GM18498 (cell line): ENCODE measurements at regions not wholly inside any gene's neighbourhood (a gene's known extent, or its start where the extent isn't known, plus 50 kb on each side); places are given as distances from the start of the nearest gene placed in this dataset.
"Not testable (repeated sequence)": the region's sequence is repeated elsewhere in the genome, so short reads cannot be mapped to it uniquely, and the experiment has no call there.

ENCODE experiments used
- ATAC-seq: cut with Tn5 transposase; IDR thresholded peaks from one replicate; pipeline ENCODE4 v1.9.1; 2021; ENCODE audit warnings: mild to moderate bottlenecking, moderate library complexity; ENCODE audit not compliant: unreplicated experiment

- ATAC-seq, result no peak
Measured at GRCh38 chr14:49250109-49250508, 336.1 kb downstream of the RPS29 start.

- no peak for ATAC-seq
Measured at GRCh38 chr14:49249022-49249421, 337.2 kb downstream of the RPS29 start.

DNA sequence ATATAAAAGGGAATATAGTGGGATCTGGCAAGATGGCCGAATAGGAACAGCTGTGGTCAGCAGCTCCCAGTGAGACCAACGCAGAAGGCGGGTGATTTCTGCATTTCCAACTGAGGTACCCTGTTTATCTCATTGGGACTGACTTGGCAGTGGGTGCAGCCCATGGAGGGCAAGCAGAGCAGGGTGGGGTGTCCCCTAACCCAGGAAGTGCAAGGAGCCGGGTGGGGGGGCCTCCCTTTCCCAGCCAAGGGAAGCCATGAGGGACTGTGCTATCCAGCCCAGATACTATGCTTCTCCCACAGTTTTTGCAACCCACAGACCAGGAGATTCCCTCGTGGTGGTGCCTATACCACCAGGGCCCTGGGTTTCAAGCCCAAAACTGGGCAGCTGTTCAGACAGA lies 342.4 kb downstream of the RPS29 start:
- not testable (repeated sequence) for ATAC-seq

DNA sequence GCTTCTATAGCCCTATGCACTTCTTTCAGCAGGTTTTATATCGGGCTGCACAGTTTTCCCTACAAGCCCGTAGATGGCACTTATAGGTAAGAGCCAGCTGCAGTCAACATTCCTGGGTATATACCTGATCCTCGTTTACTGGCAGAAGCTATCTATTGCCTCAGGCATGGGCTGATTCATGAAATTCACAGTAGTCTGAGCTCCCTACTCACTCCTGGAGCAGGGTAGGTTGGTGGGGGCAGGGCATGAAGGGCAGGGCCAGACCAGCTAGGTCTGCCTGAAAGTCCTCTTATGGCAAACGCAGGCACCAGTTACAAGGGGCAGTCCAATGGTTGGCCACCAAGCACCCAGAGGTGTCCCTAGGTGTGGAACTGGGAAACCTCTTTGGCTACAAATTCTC lies 345.8 kb downstream of the RPS29 start:
- ATAC-seq, result no peak

- no peak for ATAC-seq
Measured at GRCh38 chr14:49228552-49228951, 357.6 kb downstream of the RPS29 start.

- no peak for ATAC-seq
Measured at GRCh38 chr14:49221316-49221715, 364.9 kb downstream of the RPS29 start.

GRCh38 chr14:49220492-49220891 lies 365.7 kb downstream of the RPS29 start:
- no peak for ATAC-seq

GRCh38 chr14:49218436-49219092 lies 367.6 kb downstream of the RPS29 start:
- no peak for ATAC-seq

- ATAC-seq, result no peak
Measured at GRCh38 chr14:49212721-49213120, 373.5 kb downstream of the RPS29 start.

GRCh38 chr14:49209416-49209815 lies 376.8 kb downstream of the RPS29 start:
- no peak for ATAC-seq

- ATAC-seq, result no peak
Measured at GRCh38 chr14:49206828-49207227, 379.4 kb downstream of the RPS29 start.

- no peak for ATAC-seq
Measured at GRCh38 chr14:49203676-49204075, 382.5 kb downstream of the RPS29 start.

DNA sequence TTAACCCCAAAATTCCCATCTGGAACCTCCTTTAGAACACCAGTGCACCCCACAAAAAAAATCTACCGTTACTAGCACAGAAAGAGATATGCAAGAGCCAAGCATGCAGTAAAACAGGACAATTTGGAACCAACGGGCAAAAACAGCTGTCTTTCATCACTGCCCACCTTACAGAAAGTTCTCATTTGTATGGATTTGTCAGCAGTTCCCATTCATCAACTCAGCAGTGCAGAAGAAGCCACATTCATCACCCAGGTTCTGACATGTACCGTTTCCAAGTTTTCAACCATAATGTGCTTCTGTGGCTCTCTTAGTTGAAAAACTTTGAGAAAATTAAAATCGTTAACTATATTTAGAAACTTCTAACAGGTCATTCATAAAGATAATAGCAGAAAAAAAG lies 387.0 kb downstream of the RPS29 start:
- no peak for ATAC-seq

GRCh38 chr14:49196327-49196726 lies 389.9 kb downstream of the RPS29 start:
- no peak for ATAC-seq

DNA sequence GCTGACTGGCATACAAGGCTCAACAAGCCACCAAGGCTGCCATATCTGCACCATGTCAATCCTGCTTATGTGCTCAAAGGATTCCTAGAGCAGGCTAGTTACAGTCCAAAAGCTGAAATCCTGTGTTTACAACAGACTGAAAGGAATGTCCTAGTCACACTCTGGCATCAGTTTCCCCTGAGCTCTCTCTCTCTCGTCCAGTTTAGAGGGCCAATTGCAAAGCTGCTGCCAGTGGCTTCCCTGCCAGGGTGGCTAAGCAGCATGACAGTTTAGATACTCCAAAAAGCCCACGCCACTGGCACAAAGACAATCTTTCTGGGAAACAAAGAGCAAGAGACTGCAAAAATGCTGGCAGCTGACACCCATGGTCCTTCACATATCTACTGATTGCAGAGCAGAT lies 392.1 kb downstream of the RPS29 start:
- ATAC-seq, result no peak

GRCh38 chr14:49193332-49194065 lies 392.7 kb downstream of the RPS29 start:
- peak; percentile 99 for ATAC-seq

GRCh38 chr14:49191380-49191779 lies 394.8 kb downstream of the RPS29 start:
- ATAC-seq, result no peak

DNA sequence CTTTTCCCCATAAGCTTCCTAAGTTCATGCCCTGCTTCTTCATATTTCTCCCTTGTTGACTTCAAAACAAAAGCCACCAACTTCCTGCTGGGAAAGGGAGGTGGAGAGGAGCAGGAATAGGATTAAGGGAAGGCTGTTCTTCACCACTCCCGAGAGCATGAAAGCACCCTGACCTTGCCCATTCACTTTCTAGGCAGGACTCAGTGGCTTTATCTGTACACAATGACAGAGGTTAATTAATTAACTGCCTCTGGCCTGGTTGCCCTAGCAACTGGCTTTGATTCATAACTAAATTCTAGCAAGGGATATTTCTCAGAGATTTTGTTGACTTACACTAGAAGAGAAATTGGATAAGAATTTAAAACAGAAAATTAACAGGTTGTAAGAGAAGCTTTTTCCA lies 396.8 kb downstream of the RPS29 start:
- no peak for ATAC-seq

GRCh38 chr14:49187799-49188198 lies 398.4 kb downstream of the RPS29 start:
- no peak for ATAC-seq

DNA sequence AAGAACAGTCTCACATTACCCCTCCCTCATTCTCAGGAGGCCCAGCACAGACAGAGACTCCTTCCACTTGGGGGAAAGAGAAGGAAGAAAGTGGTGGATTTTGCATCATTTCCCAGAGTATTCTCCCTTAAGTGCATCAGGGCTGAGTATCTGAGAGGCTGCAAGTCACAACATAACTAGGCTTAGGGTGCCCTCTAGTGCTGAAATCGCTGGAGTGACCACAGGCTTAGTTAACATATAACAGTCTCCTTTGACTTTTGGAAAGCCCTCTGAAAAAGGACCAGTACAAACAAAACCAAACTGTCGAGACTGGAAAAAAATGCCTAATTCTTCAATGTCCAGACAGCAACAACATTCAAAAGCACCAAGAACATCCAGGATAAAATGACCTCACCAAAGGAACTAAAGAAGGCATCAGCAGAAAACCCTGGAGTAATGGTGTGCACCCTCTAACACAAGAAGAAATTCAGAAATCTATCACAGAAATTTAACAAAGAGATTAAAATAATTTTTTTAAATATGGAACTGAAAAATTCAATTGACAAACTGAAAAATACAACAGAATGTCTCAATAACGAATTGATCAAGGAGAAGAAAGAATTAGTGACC lies 412.3 kb downstream of the RPS29 start:
- ATAC-seq, result peak; percentile 95

DNA sequence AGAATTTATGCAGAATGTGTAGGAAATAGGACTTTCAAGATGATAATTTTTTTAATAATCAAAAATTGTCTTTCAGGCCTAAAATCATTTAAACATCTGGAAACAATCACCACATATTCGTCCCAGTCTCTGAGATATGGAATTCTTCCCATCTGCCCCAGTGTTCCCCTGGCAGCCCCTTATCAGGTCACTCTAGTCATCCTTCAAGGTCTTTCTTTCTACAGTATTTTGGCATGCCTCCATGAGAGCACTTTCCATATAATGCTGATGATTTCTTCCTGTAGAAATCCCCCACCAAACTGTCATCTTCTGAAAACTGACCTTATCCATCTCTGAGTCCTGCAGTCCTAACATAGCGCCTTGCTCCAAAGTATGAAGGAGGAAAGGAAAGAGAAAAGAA lies 422.1 kb downstream of the RPS29 start:
- ATAC-seq, result no peak

DNA sequence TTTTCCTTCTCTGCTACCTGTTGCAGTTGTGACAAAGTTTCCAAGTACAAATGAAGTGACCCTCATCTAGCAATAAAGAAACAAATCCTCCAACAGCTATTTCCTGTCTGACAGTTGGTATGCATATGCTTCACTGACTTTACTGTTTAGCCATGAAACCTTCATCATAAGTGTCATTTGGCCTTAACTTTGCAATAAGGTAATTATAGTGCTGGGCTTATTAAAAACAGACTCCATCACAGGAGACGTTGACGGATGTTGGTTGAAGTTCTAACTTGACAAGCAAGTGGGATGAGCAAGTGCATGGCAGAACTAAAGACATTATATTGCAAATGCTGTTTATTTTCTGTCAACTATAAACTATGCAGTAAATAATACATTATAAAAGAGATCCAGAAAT lies 425.2 kb downstream of the RPS29 start:
- ATAC-seq, result no peak
